Tibial nerve (tissue), 4 donors: ENCODE measurements at regions not wholly inside any gene's neighbourhood (a gene's known extent, or its start where the extent isn't known, plus 50 kb on each side); places are given as distances from the start of the nearest gene placed in this dataset.

Experiments
- DNase-seq, 2 donors: peaks; one replicate each; pipeline ENCODE4 v3.0.0-alpha.2; 2019; ENCODE audit warnings: low spot score in 2 of 2
- H3K27ac ChIP-seq, 4 donors: fragments of 200-600 bp; sonication (generic) in 3 of 4; one replicate each; pipeline ENCODE4 v1.5.1; 2017 to 2019; ENCODE audit warnings: mild to moderate bottlenecking in 1 of 4
- H3K27me3 ChIP-seq, 2 donors: fragments of 200-600 bp; sonication (generic) in 1 of 2; one replicate each; pipeline versions ENCODE4 v1.5.1 to v1.6.0; 2017 to 2019
- H3K36me3 ChIP-seq, 3 donors: fragments of 200-600 bp; sonication (generic); one replicate each; pipeline ENCODE4 v1.5.1; 2018 to 2019
- H3K4me1 ChIP-seq, 4 donors: fragments of 200-600 bp; sonication (generic) in 3 of 4; one replicate each; pipeline ENCODE4 v1.5.1; 2017 to 2019
- H3K4me3 ChIP-seq, 4 donors: fragments of 200-600 bp; sonication (generic) in 3 of 4; one replicate each; pipeline ENCODE4 v1.5.1; 2017 to 2019; ENCODE audit warnings: mild to moderate bottlenecking in 1 of 4, moderate library complexity in 1 of 4
- H3K9me3 ChIP-seq, 4 donors: fragments of 200-600 bp; sonication (generic) in 3 of 4; one replicate each; pipeline ENCODE4 v1.5.1; 2017 to 2019
- CTCF ChIP-seq, 5 experiments: fragments of 200-600 bp in 3 of 5; fragments of 450-650 bp in 2 of 5; sonication (generic) in 3 of 5; IDR thresholded peaks; one replicate each; pipeline ENCODE4 v1.5.1; 2016 to 2019; ENCODE audit warnings: antibody characterized with exemption in 5 of 5, mild to moderate bottlenecking in 3 of 5, moderate library complexity in 2 of 5
- EP300 ChIP-seq, 2 donors: sonication (generic); formaldehyde crosslinking; IDR thresholded peaks; one replicate each; pipeline ENCODE4 v1.6.1; 2017; ENCODE audit warnings: antibody characterized with exemption in 2 of 2, mild to moderate bottlenecking in 1 of 2
- POLR2A ChIP-seq, 2 donors: fragments of 450-650 bp; IDR thresholded peaks; one replicate each; pipeline ENCODE4 v1.6.1; 2017; ENCODE audit warnings: antibody characterized with exemption in 2 of 2, mild to moderate bottlenecking in 2 of 2, moderate library complexity in 2 of 2
- WGBS, 2 donors: methylation state at CpG; one replicate each; pipeline ENCODE4 v1.1.5; 2018; 5-methylcytosine and 5-hydroxymethylcytosine counted together

GRCh38 chr7:124267154-124267553 lies 234.3 kb upstream of the TMEM229A start:
- H3K27ac ChIP-seq = no peak overlapping the region
- WGBS, 2 donors = 85 to 91% methylated on average over 2 of the region's 2 CpGs
- no peak for DNase-seq
- H3K4me1 ChIP-seq = no peaks in the 10 kb centered on the region
- no peaks in the 10 kb centered on the region for H3K9me3 ChIP-seq
- H3K4me3 ChIP-seq = no peak overlapping the region
- TF ChIP-seq CTCF (IDR thresholded peaks at IDR 0.05) (no peak), EP300 (IDR thresholded peaks at IDR 0.05) (no peak), POLR2A (IDR thresholded peaks at IDR 0.05) (no peak)
- no peaks in the 10 kb centered on the region for H3K27me3 ChIP-seq
- H3K36me3 ChIP-seq = no peaks in the 10 kb centered on the region

GRCh38 chr7:124263232-124263827 lies 230.5 kb upstream of the TMEM229A start:
- WGBS, 2 donors = 79 to 84% methylated on average over 4 of the region's 4 CpGs
- H3K27ac ChIP-seq = no peak overlapping the region
- TF ChIP-seq POLR2A (IDR thresholded peaks at IDR 0.05) (no peak), CTCF (IDR thresholded peaks at IDR 0.05) (no peak)
- H3K4me3 ChIP-seq = no peak overlapping the region
- no peaks in the 10 kb centered on the region for H3K4me1 ChIP-seq
- H3K36me3 ChIP-seq = no peaks in the 10 kb centered on the region
- no peak for DNase-seq
- no peaks in the 10 kb centered on the region for H3K27me3 ChIP-seq
- no peaks in the 10 kb centered on the region for H3K9me3 ChIP-seq

- H3K27ac ChIP-seq = no peak overlapping the region
- 31 to 46% methylated on average over 2 of the region's 2 CpGs for WGBS, 2 donors
- no peak for DNase-seq
- H3K36me3 ChIP-seq = no peaks in the 10 kb centered on the region
- H3K4me1 ChIP-seq = no peaks in the 10 kb centered on the region
- TF ChIP-seq POLR2A (IDR thresholded peaks at IDR 0.05) (no peak), CTCF (IDR thresholded peaks at IDR 0.05) (no peak), EP300 (IDR thresholded peaks at IDR 0.05) (no peak)
- H3K27me3 ChIP-seq = no peaks in the 10 kb centered on the region
- no peaks in the 10 kb centered on the region for H3K9me3 ChIP-seq
- H3K4me3 ChIP-seq = no peak overlapping the region
Measured at GRCh38 chr7:124261710-124262109, 228.8 kb upstream of the TMEM229A start.

GRCh38 chr7:124257638-124258308 lies 224.9 kb upstream of the TMEM229A start:
- H3K4me1 ChIP-seq = no peaks in the 10 kb centered on the region
- no peak for DNase-seq
- H3K9me3 ChIP-seq = no peaks in the 10 kb centered on the region
- no peaks in the 10 kb centered on the region for H3K27me3 ChIP-seq
- H3K36me3 ChIP-seq = no peaks in the 10 kb centered on the region
- no peak for TF ChIP-seq POLR2A (IDR thresholded peaks at IDR 0.05)
- TF ChIP-seq CTCF (IDR thresholded peaks at IDR 0.05) = no peak
- no peak for TF ChIP-seq EP300 (IDR thresholded peaks at IDR 0.05)
- H3K27ac ChIP-seq = no peak overlapping the region
- no peak overlapping the region for H3K4me3 ChIP-seq
- WGBS, 2 donors = 62 to 67% methylated on average over 5 of the region's 5 CpGs

GRCh38 chr7:124255041-124255655 lies 222.3 kb upstream of the TMEM229A start:
- H3K27ac ChIP-seq = no peak overlapping the region
- no peak for TF ChIP-seq EP300 (IDR thresholded peaks at IDR 0.05)
- no peak for TF ChIP-seq CTCF (IDR thresholded peaks at IDR 0.05)
- no peak for TF ChIP-seq POLR2A (IDR thresholded peaks at IDR 0.05)
- H3K36me3 ChIP-seq = no peaks in the 10 kb centered on the region
- no peaks in the 10 kb centered on the region for H3K9me3 ChIP-seq
- no peaks in the 10 kb centered on the region for H3K27me3 ChIP-seq
- no peak for DNase-seq
- H3K4me3 ChIP-seq = no peak overlapping the region
- no peaks in the 10 kb centered on the region for H3K4me1 ChIP-seq
- 48 to 55% methylated on average over 4 of the region's 4 CpGs for WGBS, 2 donors
